GM12864 (cell line): ENCODE measurements at regions not wholly inside any gene's neighbourhood (a gene's known extent, or its start where the extent isn't known, plus 50 kb on each side); places are given as distances from the start of the nearest gene placed in this dataset.

Source experiments
- DNase-seq: peaks from one replicate; pipeline ENCODE4 v3.0.0-alpha.2; 2011; ENCODE audit warnings: low read depth
- H3K4me3 ChIP-seq: 2 replicates; pipeline ENCODE4 v1.5.1; 2011; ENCODE audit warnings: mild to moderate bottlenecking, low read depth, low read length, control low read depth
- CTCF ChIP-seq: IDR thresholded peaks from 2 replicates; pipeline ENCODE4 v1.5.1; 2011; ENCODE audit warnings: low read depth, mild to moderate bottlenecking, moderate library complexity, low read length, control low read depth, inconsistent platforms; ENCODE audit errors: missing control alignments

GRCh38 chr13:90995614-90996013 is 351.9 kb upstream of the MIR17HG start:
- DNase-seq = no peak
- TF ChIP-seq CTCF = no peak

GRCh38 chr13:90997951-90998350 is 349.5 kb upstream of the MIR17HG start:
- no peak for TF ChIP-seq CTCF
- no peak for DNase-seq
- H3K4me3 ChIP-seq = no peak overlapping the region

More at GRCh38 chr13:90995614-90996013, 351.9 kb upstream of the MIR17HG start:
- H3K4me3 ChIP-seq = no peak overlapping the region

GRCh38 chr13:90999401-90999800 is 348.1 kb upstream of the MIR17HG start:
- no peak for TF ChIP-seq CTCF
- H3K4me3 ChIP-seq = no peak overlapping the region

GRCh38 chr13:91001371-91001770 is 346.1 kb upstream of the MIR17HG start:
- DNase-seq = no peak
- no peak overlapping the region for H3K4me3 ChIP-seq
- TF ChIP-seq CTCF = no peak

More at GRCh38 chr13:90999401-90999800, 348.1 kb upstream of the MIR17HG start:
- DNase-seq = no peak

GRCh38 chr13:91014696-91015095 is 332.8 kb upstream of the MIR17HG start:
- DNase-seq = no peak
- TF ChIP-seq CTCF = no peak
- no peak overlapping the region for H3K4me3 ChIP-seq

GRCh38 chr13:91017031-91017668 is 330.3 kb upstream of the MIR17HG start:
- DNase-seq = no peak
- peak; percentile 76 for TF ChIP-seq CTCF
- H3K4me3 ChIP-seq = no peak overlapping the region

- no peak for TF ChIP-seq CTCF
Observed at GRCh38 chr13:91017669-91018053, 329.8 kb upstream of the MIR17HG start.

More at GRCh38 chr13:91017669-91018053, 329.8 kb upstream of the MIR17HG start:
- H3K4me3 ChIP-seq = no peak overlapping the region
- no peak for DNase-seq
